ENCODE measurements at regions not wholly inside any gene's neighbourhood (a gene's known extent, or its start where the extent isn't known, plus 50 kb on each side); places are given as distances from the start of the nearest gene placed in this dataset.

DNA sequence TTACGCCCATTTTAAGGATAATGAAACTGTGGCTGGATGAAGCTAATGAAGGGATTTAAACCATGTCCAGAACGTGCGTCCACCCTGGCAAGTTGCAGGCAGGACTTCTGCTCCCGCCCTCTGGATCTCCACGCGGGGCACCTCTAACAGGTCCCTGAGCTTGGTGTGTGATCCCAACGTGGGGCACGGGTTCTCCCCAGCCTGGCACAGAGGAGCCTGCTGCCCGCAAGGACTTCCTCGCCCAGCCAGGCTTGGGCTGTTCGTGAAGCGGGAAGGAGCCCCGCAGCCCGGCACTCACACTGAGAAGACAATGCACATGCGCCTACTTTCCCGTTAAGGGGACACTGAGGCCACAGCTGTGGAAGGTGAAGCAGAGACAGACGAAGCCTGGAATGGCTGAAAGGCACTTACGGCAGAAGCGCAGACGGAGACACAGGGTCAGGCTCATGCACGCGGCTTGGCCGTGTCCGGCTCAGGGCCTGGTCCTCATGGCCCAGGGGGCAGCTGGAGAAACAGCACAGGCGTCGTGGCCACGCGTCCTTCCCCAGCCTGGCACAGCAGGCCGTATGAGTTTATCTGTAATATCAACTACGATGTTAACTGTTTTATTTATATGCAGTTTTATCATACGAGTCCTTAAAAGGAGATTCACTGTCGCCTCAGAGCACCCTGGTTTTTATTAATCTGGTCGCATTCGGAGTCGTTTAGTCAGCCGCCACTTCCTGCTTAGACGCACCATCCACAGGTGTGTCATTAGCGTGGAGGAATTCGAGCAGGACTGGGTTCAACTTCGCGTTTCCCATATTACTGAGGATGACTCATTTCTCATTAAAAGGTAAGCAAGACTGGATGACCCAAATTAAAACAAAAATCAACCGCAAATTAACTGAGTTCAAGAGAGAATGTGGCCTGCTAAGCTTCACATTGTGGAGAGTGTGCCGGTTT is 835.9 kb downstream of the GALR1 start:
- TF ChIP-seq L3MBTL2 (conservative IDR thresholded peaks at IDR 0.05) (no peak), ELF4 (IDR thresholded peaks at IDR 0.05) (no peak), SP1 (IDR thresholded peaks at IDR 0.05) (no peak), ZNF384 (IDR thresholded peaks at IDR 0.05) (no peak), BHLHE40 (IDR thresholded peaks at IDR 0.05; ENCODE audit: borderline replicate concordance) (no peak), FOXA1 (IDR thresholded peaks at IDR 0.05) (no peak), FOXK2 (IDR thresholded peaks at IDR 0.05) (no peak), CTBP1 (IDR thresholded peaks at IDR 0.05; ENCODE audit: borderline replicate concordance) (no peak), HDGF (IDR thresholded peaks at IDR 0.05; ENCODE audit: borderline replicate concordance) (no peak), FOXM1 (IDR thresholded peaks at IDR 0.05; ENCODE audit: borderline replicate concordance) (no peak), NFRKB (IDR thresholded peaks at IDR 0.05) (no peak), LEF1 (IDR thresholded peaks at IDR 0.05; ENCODE audit: borderline replicate concordance) (no peak), SUZ12 (IDR thresholded peaks at IDR 0.05) (no peak)
